ENCODE measurements at regions not wholly inside any gene's neighbourhood (a gene's known extent, or its start where the extent isn't known, plus 50 kb on each side); places are given as distances from the start of the nearest gene placed in this dataset.

DNA sequence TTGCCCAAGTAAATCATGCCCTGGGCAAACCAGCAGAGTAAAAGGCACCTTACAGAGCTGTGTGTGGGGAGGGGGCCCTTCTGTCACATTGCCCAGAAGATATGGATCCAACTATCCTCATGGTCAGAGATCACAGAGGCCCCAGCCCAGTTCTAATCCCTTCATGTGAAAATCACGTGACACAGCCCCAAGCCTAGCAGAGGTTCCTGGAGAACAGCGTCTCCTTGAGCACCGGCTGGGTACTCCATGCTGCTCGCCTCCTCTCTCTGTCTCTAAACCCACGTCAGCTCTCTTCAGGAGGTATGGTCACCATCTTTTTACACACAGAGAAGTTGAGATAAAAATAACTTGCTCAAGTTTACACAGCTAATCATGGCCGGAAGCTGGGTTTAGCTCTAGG lies 230.2 kb downstream of the ANKRD60 start:
- DNase-seq (ENCODE audit: extremely low spot score, unreplicated experiment) = no peak
- Mint-ChIP-seq H3K27me3 (peaks cover 15% of the 10 kb centered on the region), H3K36me3 (no peaks in the 10 kb centered on the region), H3K4me1 (ENCODE audit: unreplicated experiment) (peaks cover 10% of the 10 kb centered on the region), H3K27ac (no peak overlapping the region), H3K4me3 (no peak overlapping the region), H3K9me3 (no peaks in the 10 kb centered on the region)
- TF ChIP-seq, protein P1, sequence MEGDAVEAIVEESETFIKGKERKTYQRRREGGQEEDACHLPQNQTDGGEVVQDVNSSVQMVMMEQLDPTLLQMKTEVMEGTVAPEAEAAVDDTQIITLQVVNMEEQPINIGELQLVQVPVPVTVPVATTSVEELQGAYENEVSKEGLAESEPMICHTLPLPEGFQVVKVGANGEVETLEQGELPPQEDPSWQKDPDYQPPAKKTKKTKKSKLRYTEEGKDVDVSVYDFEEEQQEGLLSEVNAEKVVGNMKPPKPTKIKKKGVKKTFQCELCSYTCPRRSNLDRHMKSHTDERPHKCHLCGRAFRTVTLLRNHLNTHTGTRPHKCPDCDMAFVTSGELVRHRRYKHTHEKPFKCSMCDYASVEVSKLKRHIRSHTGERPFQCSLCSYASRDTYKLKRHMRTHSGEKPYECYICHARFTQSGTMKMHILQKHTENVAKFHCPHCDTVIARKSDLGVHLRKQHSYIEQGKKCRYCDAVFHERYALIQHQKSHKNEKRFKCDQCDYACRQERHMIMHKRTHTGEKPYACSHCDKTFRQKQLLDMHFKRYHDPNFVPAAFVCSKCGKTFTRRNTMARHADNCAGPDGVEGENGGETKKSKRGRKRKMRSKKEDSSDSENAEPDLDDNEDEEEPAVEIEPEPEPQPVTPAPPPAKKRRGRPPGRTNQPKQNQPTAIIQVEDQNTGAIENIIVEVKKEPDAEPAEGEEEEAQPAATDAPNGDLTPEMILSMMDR (conservative IDR thresholded peaks at IDR 0.05) = no peak

DNA sequence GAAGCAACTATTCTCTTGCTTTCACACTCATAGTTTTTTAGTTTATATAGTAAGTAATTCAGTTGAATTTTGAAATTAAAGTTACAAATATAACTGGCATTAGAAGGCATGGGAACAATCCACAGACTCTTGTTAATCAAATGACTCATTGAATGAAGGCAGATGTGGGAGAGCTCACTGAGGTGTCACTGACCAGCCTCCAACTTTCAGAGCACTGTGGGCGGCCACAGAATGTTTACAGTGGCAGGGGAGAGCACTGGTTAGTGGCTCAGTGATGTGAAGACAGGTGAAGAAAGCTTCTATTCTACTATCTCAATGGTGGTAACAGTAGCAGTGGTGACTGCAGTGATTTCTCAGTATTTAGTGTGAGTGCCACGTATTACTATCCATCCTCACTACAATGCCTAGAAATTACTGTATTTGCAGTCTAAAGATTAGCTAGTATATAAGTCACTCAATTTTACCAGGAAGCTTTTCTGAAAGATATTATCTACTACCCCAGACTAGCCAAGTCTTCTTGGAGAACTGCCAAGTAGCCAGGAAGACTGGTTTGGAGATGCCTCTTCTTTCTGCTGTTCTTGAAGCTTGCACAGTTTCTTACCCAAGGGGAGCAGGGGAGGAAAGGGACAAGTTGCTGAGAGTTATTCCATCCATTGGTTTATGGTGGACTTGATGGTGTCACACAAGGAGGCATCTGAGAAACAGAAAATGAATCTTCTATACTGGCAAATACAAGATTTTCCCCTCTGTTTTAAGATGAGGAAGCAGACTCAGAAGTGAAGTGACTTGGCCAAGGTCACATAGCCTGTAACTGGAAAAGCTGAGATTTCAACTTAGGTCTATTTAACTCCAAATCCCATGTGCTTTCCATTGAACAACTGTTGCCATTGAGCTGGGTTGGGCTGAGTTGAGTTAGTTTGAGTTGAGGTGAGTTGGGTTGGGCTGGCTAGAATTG lies 231.2 kb downstream of the ANKRD60 start:
- H3K4me3 Mint-ChIP-seq = no peak overlapping the region
- H3K27me3 Mint-ChIP-seq = peaks cover 17% of the 10 kb centered on the region
- TF ChIP-seq, protein P1 (conservative IDR thresholded peaks at IDR 0.05) = no peak
- no peaks in the 10 kb centered on the region for H3K36me3 Mint-ChIP-seq
- peaks cover 10% of the 10 kb centered on the region for H3K4me1 Mint-ChIP-seq (ENCODE audit: unreplicated experiment)
- no peak for DNase-seq (ENCODE audit: extremely low spot score, unreplicated experiment)
- H3K27ac Mint-ChIP-seq = no peak overlapping the region
- no peaks in the 10 kb centered on the region for H3K9me3 Mint-ChIP-seq

DNA sequence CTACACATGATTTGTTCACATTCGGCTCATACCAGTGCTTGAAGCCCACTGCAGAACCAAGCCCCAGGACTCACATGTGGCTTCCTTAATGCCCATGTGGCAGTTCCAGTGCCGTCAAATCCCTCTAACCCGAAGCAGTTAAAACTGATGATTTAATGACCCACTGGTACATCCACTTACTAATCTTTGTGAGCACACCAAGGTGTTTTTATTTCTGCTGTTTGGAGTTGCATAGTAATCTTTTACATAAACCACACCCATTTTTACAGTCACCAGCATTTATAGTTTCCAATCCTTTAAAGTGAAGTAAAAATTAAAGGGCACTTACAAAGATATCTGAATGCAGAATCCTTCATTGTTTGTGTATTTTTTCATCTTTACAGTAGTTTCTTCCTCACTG lies 232.0 kb downstream of the ANKRD60 start:
- H3K4me1 Mint-ChIP-seq (ENCODE audit: unreplicated experiment) = peaks cover 10% of the 10 kb centered on the region
- H3K27ac Mint-ChIP-seq = no peak overlapping the region
- H3K4me3 Mint-ChIP-seq = no peak overlapping the region
- TF ChIP-seq, protein P1 (conservative IDR thresholded peaks at IDR 0.05) = no peak
- no peak for DNase-seq (ENCODE audit: extremely low spot score, unreplicated experiment)
- H3K36me3 Mint-ChIP-seq = no peaks in the 10 kb centered on the region
- H3K9me3 Mint-ChIP-seq = no peaks in the 10 kb centered on the region
- H3K27me3 Mint-ChIP-seq = peaks cover 17% of the 10 kb centered on the region

DNA sequence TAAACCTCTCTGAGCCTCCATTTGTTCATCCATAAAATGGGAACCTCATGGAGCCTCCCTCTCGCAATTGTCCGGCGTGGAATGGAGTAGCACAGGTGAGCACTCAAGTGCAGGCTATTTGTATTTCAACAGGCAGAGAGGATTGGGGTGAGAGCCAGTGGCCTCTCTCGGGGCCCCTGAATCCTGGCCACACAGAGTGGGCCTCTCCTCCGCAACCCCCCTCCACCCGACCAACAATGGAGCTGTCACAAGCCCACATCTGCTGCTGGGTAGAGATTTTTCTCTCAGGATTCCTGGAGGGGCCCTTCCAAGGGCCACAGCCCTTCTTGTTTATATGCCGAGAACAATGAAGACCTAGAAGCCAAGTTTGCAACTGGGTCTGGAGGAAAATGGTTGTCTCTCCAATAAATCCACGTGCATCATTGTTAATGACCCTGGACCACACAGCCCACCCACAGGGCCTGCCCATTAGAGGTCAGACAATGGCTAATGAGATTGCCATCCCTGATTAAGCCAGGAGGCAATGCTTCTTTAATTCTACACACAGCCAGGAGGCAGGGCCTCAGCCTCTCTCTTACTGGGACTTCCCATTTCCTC lies 233.0 kb downstream of the ANKRD60 start:
- Mint-ChIP-seq H3K27me3 (peaks cover 20% of the 10 kb centered on the region), H3K36me3 (no peaks in the 10 kb centered on the region), H3K27ac (no peak overlapping the region), H3K4me3 (no peak overlapping the region), H3K9me3 (no peaks in the 10 kb centered on the region), H3K4me1 (ENCODE audit: unreplicated experiment) (peaks cover 9% of the 10 kb centered on the region)
- no peak for DNase-seq (ENCODE audit: extremely low spot score, unreplicated experiment)
- TF ChIP-seq, protein P1 (conservative IDR thresholded peaks at IDR 0.05) = no peak

DNA sequence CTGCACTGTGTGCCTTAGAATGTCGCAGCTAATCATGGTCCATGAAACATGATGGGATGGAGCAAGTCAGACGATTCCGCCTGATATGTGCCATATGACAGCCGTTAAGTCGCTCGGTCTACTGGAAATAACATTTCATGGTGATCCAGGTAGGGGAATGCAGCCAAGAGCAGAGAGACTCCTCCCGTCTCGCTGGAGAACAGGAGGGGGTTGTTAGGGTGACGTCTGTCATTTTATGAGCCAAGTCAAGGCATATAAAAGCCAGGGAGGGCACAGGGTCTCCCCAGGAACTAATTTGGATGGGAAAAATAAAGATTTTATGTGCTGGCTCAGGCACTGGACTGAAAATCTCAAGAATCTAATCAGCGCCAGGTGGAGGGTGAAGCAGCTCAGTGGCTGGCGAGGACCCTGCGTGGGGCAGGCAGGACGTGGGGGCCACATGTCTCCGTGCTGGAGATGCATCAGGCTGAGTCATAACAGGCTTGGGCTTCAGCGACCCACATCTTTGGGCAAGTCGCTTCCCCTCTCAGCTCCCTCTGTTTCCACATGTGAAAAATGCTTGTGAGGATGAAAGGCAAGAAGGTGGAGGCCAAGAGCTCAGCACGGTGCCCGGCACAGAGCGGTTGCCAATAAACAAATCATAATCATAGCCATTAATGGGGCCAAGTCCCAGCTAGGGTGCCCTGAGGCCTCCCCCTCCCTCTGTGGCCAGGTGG lies 234.6 kb downstream of the ANKRD60 start:
- H3K9me3 Mint-ChIP-seq = no peaks in the 10 kb centered on the region
- H3K27ac Mint-ChIP-seq = no peak overlapping the region
- peaks cover 20% of the 10 kb centered on the region for H3K27me3 Mint-ChIP-seq
- TF ChIP-seq, protein P1 (conservative IDR thresholded peaks at IDR 0.05) = no peak
- H3K36me3 Mint-ChIP-seq = no peaks in the 10 kb centered on the region
- H3K4me1 Mint-ChIP-seq (ENCODE audit: unreplicated experiment) = peaks cover 12% of the 10 kb centered on the region
- H3K4me3 Mint-ChIP-seq = no peak overlapping the region
- DNase-seq (ENCODE audit: extremely low spot score, unreplicated experiment) = no peak

Measured in type B pancreatic cell (in vitro differentiated cells).